Neural progenitor cell (in vitro differentiated cells): ENCODE measurements at regions not wholly inside any gene's neighbourhood (a gene's known extent, or its start where the extent isn't known, plus 50 kb on each side); places are given as distances from the start of the nearest gene placed in this dataset.

Source experiments
- EZH2 ChIP-seq: fragments of 200-600 bp; sonication (generic); IDR thresholded peaks from 2 replicates; pipeline ENCODE4 v1.6.1; 2017; ENCODE audit warnings: antibody characterized with exemption, mild to moderate bottlenecking, moderate library complexity
- TF ChIP-seq, protein P1 (sequence below): fragments of 200-600 bp; sonication (generic); IDR thresholded peaks from 2 replicates; pipeline ENCODE4 v1.5.1; 2017; ENCODE audit warnings: antibody characterized with exemption, mild to moderate bottlenecking

DNA sequence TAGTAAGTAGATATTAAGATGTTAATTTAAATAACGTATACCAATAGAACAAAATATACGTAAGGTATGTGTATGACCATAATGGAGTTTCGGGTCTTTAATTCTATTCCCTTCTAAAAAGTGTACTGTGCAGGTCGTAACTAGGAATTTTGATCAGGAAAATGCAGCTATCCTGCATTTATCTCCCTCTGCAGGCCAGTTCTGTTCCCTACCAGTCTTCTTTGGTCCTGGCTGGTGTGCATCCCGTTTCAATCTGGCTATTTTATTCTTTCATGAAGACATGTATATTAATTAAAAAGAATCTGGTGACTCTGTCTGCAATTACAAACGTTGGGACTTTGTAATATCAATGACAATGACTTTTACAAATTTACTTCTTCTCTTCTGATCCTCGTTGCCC lies 534.1 kb upstream of the AADAT start:
- TF ChIP-seq, protein P1, sequence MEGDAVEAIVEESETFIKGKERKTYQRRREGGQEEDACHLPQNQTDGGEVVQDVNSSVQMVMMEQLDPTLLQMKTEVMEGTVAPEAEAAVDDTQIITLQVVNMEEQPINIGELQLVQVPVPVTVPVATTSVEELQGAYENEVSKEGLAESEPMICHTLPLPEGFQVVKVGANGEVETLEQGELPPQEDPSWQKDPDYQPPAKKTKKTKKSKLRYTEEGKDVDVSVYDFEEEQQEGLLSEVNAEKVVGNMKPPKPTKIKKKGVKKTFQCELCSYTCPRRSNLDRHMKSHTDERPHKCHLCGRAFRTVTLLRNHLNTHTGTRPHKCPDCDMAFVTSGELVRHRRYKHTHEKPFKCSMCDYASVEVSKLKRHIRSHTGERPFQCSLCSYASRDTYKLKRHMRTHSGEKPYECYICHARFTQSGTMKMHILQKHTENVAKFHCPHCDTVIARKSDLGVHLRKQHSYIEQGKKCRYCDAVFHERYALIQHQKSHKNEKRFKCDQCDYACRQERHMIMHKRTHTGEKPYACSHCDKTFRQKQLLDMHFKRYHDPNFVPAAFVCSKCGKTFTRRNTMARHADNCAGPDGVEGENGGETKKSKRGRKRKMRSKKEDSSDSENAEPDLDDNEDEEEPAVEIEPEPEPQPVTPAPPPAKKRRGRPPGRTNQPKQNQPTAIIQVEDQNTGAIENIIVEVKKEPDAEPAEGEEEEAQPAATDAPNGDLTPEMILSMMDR: peak; percentile 44
- no peak for TF ChIP-seq EZH2
